ENCODE measurements at regions not wholly inside any gene's neighbourhood (a gene's known extent, or its start where the extent isn't known, plus 50 kb on each side); places are given as distances from the start of the nearest gene placed in this dataset.

GRCh38 chr18:73485166-73485565 is 617.4 kb upstream of the NETO1 start:
- no peaks in the 10 kb centered on the region for H3K9me3 ChIP-seq (ENCODE audit: control insufficient read depth, low read depth, low read length)
- no peak overlapping the region for H3K4me3 ChIP-seq (ENCODE audit: low read length)
- H3K4me1 ChIP-seq (ENCODE audit: control insufficient read depth, insufficient read depth, low read length), result no peaks in the 10 kb centered on the region
- H3K36me3 ChIP-seq (ENCODE audit: control insufficient read depth, insufficient read depth, low read length), result no peaks in the 10 kb centered on the region
- H3K27me3 ChIP-seq (ENCODE audit: control insufficient read depth, insufficient read depth, low read length), result no peaks in the 10 kb centered on the region
- 77% methylated on average over 2 of the region's 3 CpGs for WGBS (ENCODE audit: insufficient coverage, low lambda C conversion rate)
- DNase-seq, result no peak
- no peak overlapping the region for H3K27ac ChIP-seq (ENCODE audit: low read length)

GRCh38 chr18:73482901-73483300 is 615.1 kb upstream of the NETO1 start:
- DNase-seq, result no peak
- Histone ChIP-seq H3K4me3 (ENCODE audit: low read length) (no peak overlapping the region), H3K4me1 (ENCODE audit: control insufficient read depth, insufficient read depth, low read length) (no peaks in the 10 kb centered on the region), H3K9me3 (ENCODE audit: control insufficient read depth, low read depth, low read length) (no peaks in the 10 kb centered on the region), H3K27ac (ENCODE audit: low read length) (no peak overlapping the region), H3K36me3 (ENCODE audit: control insufficient read depth, insufficient read depth, low read length) (no peaks in the 10 kb centered on the region), H3K27me3 (ENCODE audit: control insufficient read depth, insufficient read depth, low read length) (no peaks in the 10 kb centered on the region)
- WGBS (ENCODE audit: insufficient coverage, low lambda C conversion rate), result no CpG with 5 or more reads among the region's 2 CpGs

- Histone ChIP-seq H3K4me1 (ENCODE audit: control insufficient read depth, insufficient read depth, low read length) (no peaks in the 10 kb centered on the region), H3K9me3 (ENCODE audit: control insufficient read depth, low read depth, low read length) (no peaks in the 10 kb centered on the region)
- 79% methylated on average over 2 of the region's 2 CpGs for WGBS (ENCODE audit: insufficient coverage, low lambda C conversion rate)
These were observed 611.7 kb upstream of the NETO1 start for GRCh38 chr18:73479477-73479876.

GRCh38 chr18:73478191-73478590 is 610.4 kb upstream of the NETO1 start:
- Histone ChIP-seq H3K4me3 (ENCODE audit: low read length) (no peak overlapping the region), H3K27ac (ENCODE audit: low read length) (no peak overlapping the region), H3K36me3 (ENCODE audit: control insufficient read depth, insufficient read depth, low read length) (no peaks in the 10 kb centered on the region), H3K4me1 (ENCODE audit: control insufficient read depth, insufficient read depth, low read length) (no peaks in the 10 kb centered on the region), H3K27me3 (ENCODE audit: control insufficient read depth, insufficient read depth, low read length) (no peaks in the 10 kb centered on the region), H3K9me3 (ENCODE audit: control insufficient read depth, low read depth, low read length) (no peaks in the 10 kb centered on the region)
- WGBS (ENCODE audit: insufficient coverage, low lambda C conversion rate), result no CpG with 5 or more reads among the region's 2 CpGs
- no peak for DNase-seq

More at GRCh38 chr18:73479477-73479876, 611.7 kb upstream of the NETO1 start:
- Histone ChIP-seq H3K27ac (ENCODE audit: low read length) (no peak overlapping the region), H3K4me3 (ENCODE audit: low read length) (no peak overlapping the region), H3K36me3 (ENCODE audit: control insufficient read depth, insufficient read depth, low read length) (no peaks in the 10 kb centered on the region), H3K27me3 (ENCODE audit: control insufficient read depth, insufficient read depth, low read length) (no peaks in the 10 kb centered on the region)
- DNase-seq, result no peak

GRCh38 chr18:73476031-73476430 is 608.2 kb upstream of the NETO1 start:
- Histone ChIP-seq H3K4me1 (ENCODE audit: control insufficient read depth, insufficient read depth, low read length) (no peaks in the 10 kb centered on the region), H3K27me3 (ENCODE audit: control insufficient read depth, insufficient read depth, low read length) (no peaks in the 10 kb centered on the region), H3K27ac (ENCODE audit: low read length) (no peak overlapping the region), H3K9me3 (ENCODE audit: control insufficient read depth, low read depth, low read length) (no peaks in the 10 kb centered on the region), H3K4me3 (ENCODE audit: low read length) (no peak overlapping the region), H3K36me3 (ENCODE audit: control insufficient read depth, insufficient read depth, low read length) (no peaks in the 10 kb centered on the region)
- no peak for DNase-seq
- no CpG with 5 or more reads among the region's 3 CpGs for WGBS (ENCODE audit: insufficient coverage, low lambda C conversion rate)

- H3K4me1 ChIP-seq (ENCODE audit: control insufficient read depth, insufficient read depth, low read length), result no peaks in the 10 kb centered on the region
- H3K36me3 ChIP-seq (ENCODE audit: control insufficient read depth, insufficient read depth, low read length), result no peaks in the 10 kb centered on the region
- H3K27ac ChIP-seq (ENCODE audit: low read length), result no peak overlapping the region
- 67% methylated on average over 1 of the region's 2 CpGs for WGBS (ENCODE audit: insufficient coverage, low lambda C conversion rate)
- no peak for DNase-seq
- no peaks in the 10 kb centered on the region for H3K27me3 ChIP-seq (ENCODE audit: control insufficient read depth, insufficient read depth, low read length)
- H3K4me3 ChIP-seq (ENCODE audit: low read length), result no peak overlapping the region
- H3K9me3 ChIP-seq (ENCODE audit: control insufficient read depth, low read depth, low read length), result no peaks in the 10 kb centered on the region
These were observed 594.3 kb upstream of the NETO1 start for GRCh38 chr18:73462092-73462491.

GRCh38 chr18:73461780-73462059 is 593.9 kb upstream of the NETO1 start:
- no peaks in the 10 kb centered on the region for H3K27me3 ChIP-seq (ENCODE audit: control insufficient read depth, insufficient read depth, low read length)
- no peak for DNase-seq
- no peaks in the 10 kb centered on the region for H3K36me3 ChIP-seq (ENCODE audit: control insufficient read depth, insufficient read depth, low read length)
- no CpG with 5 or more reads among the region's 1 CpG for WGBS (ENCODE audit: insufficient coverage, low lambda C conversion rate)
- no peaks in the 10 kb centered on the region for H3K9me3 ChIP-seq (ENCODE audit: control insufficient read depth, low read depth, low read length)
- no peak overlapping the region for H3K27ac ChIP-seq (ENCODE audit: low read length)
- no peaks in the 10 kb centered on the region for H3K4me1 ChIP-seq (ENCODE audit: control insufficient read depth, insufficient read depth, low read length)
- no peak overlapping the region for H3K4me3 ChIP-seq (ENCODE audit: low read length)

- no peaks in the 10 kb centered on the region for H3K36me3 ChIP-seq (ENCODE audit: control insufficient read depth, insufficient read depth, low read length)
- no peaks in the 10 kb centered on the region for H3K9me3 ChIP-seq (ENCODE audit: control insufficient read depth, low read depth, low read length)
- no peak overlapping the region for H3K27ac ChIP-seq (ENCODE audit: low read length)
- no peak overlapping the region for H3K4me3 ChIP-seq (ENCODE audit: low read length)
- no peaks in the 10 kb centered on the region for H3K27me3 ChIP-seq (ENCODE audit: control insufficient read depth, insufficient read depth, low read length)
- H3K4me1 ChIP-seq (ENCODE audit: control insufficient read depth, insufficient read depth, low read length), result no peaks in the 10 kb centered on the region
- no CpG with 5 or more reads among the region's 12 CpGs for WGBS (ENCODE audit: insufficient coverage, low lambda C conversion rate)
- no peak for DNase-seq
These were observed 593.4 kb upstream of the NETO1 start for GRCh38 chr18:73461038-73461779.

GRCh38 chr18:73458186-73458964 is 590.6 kb upstream of the NETO1 start:
- Histone ChIP-seq H3K36me3 (ENCODE audit: control insufficient read depth, insufficient read depth, low read length) (no peaks in the 10 kb centered on the region), H3K9me3 (ENCODE audit: control insufficient read depth, low read depth, low read length) (no peaks in the 10 kb centered on the region), H3K4me1 (ENCODE audit: control insufficient read depth, insufficient read depth, low read length) (no peaks in the 10 kb centered on the region), H3K27ac (ENCODE audit: low read length) (no peak overlapping the region), H3K4me3 (ENCODE audit: low read length) (no peak overlapping the region), H3K27me3 (ENCODE audit: control insufficient read depth, insufficient read depth, low read length) (no peaks in the 10 kb centered on the region)
- 60% methylated on average over 4 of the region's 6 CpGs for WGBS (ENCODE audit: insufficient coverage, low lambda C conversion rate)
- peak in 1 of 2 donors; percentile 10 for DNase-seq

- DNase-seq, result no peak
- Histone ChIP-seq H3K36me3 (ENCODE audit: control insufficient read depth, insufficient read depth, low read length) (no peaks in the 10 kb centered on the region), H3K27ac (ENCODE audit: low read length) (no peak overlapping the region), H3K4me1 (ENCODE audit: control insufficient read depth, insufficient read depth, low read length) (no peaks in the 10 kb centered on the region), H3K9me3 (ENCODE audit: control insufficient read depth, low read depth, low read length) (no peaks in the 10 kb centered on the region), H3K27me3 (ENCODE audit: control insufficient read depth, insufficient read depth, low read length) (no peaks in the 10 kb centered on the region), H3K4me3 (ENCODE audit: low read length) (no peak overlapping the region)
- whole genome bisulfite sequencing (ENCODE audit: insufficient coverage, low lambda C conversion rate), result no CpG with 5 or more reads among the region's 3 CpGs
These were observed 588.9 kb upstream of the NETO1 start for GRCh38 chr18:73456643-73457042.

GRCh38 chr18:73452866-73453265 is 585.1 kb upstream of the NETO1 start:
- no peaks in the 10 kb centered on the region for H3K27me3 ChIP-seq (ENCODE audit: control insufficient read depth, insufficient read depth, low read length)
- H3K36me3 ChIP-seq (ENCODE audit: control insufficient read depth, insufficient read depth, low read length), result no peaks in the 10 kb centered on the region
- H3K4me1 ChIP-seq (ENCODE audit: control insufficient read depth, insufficient read depth, low read length), result no peaks in the 10 kb centered on the region
- no peak overlapping the region for H3K27ac ChIP-seq (ENCODE audit: low read length)
- H3K9me3 ChIP-seq (ENCODE audit: control insufficient read depth, low read depth, low read length), result no peaks in the 10 kb centered on the region
- 86% methylated on average over 1 of the region's 1 CpG for WGBS (ENCODE audit: insufficient coverage, low lambda C conversion rate)
- no peak for DNase-seq
- H3K4me3 ChIP-seq (ENCODE audit: low read length), result no peak overlapping the region

Measured in large intestine (tissue), 3 donors.